Posterior cingulate gyrus (tissue), 11 donors: ENCODE measurements at regions not wholly inside any gene's neighbourhood (a gene's known extent, or its start where the extent isn't known, plus 50 kb on each side); places are given as distances from the start of the nearest gene placed in this dataset.
"Not testable (repeated sequence)": the region's sequence is repeated elsewhere in the genome, so short reads cannot be mapped to it uniquely, and the experiment has no call there.

ENCODE experiments used
- DNase-seq, 10 donors: peaks; one replicate each; pipeline versions ENCODE4 v3.0.0 to v3.0.0-alpha.2; 2020 to 2021; ENCODE audit warnings: mixed read lengths in 3 of 10
- intact Hi-C: fragments of 100-400 bp; cut with DNase I; formaldehyde crosslinking; loops from one replicate; pipeline ENCODE4 v1.15.1; 2023

- peak in 1 of 10 donors; percentile 80 for DNase-seq
- intact Hi-C loops = no loop called here
These were observed 251.4 kb downstream of the MATN1 start for GRCh38 chr1:30472009-30472408.

- peak in 1 of 10 donors; percentile 14 for DNase-seq
- intact Hi-C loops = no loop called here
These were observed 252.1 kb downstream of the MATN1 start for GRCh38 chr1:30471307-30471706.

- intact Hi-C loops = no loop called here
- DNase-seq = peak in 1 of 10 donors; percentile 44
These were observed 254.0 kb downstream of the MATN1 start for GRCh38 chr1:30469426-30469825.

GRCh38 chr1:30467101-30467500, 256.3 kb downstream of the MATN1 start:
- intact Hi-C loops = no loop called here
- peak in 1 of 10 donors; percentile 62 for DNase-seq

GRCh38 chr1:30466610-30467009, 256.8 kb downstream of the MATN1 start:
- peak in 1 of 10 donors; percentile 9 for DNase-seq
- intact Hi-C loops = no loop called here

- intact Hi-C loops = no loop called here
- peak in 1 of 10 donors; percentile 18 for DNase-seq
These were observed 257.4 kb downstream of the MATN1 start for GRCh38 chr1:30466026-30466425.

- intact Hi-C loops = no loop called here
- peak in 1 of 10 donors; percentile 12 for DNase-seq
These were observed 258.3 kb downstream of the MATN1 start for GRCh38 chr1:30465096-30465495.

- DNase-seq = no peak
- intact Hi-C loops = no loop called here
These were observed 259.2 kb downstream of the MATN1 start for GRCh38 chr1:30464187-30464617.

GRCh38 chr1:30462826-30463425, 260.5 kb downstream of the MATN1 start:
- intact Hi-C loops = no loop called here
- DNase-seq = peak in 2 of 10 donors; percentile 24 to 61

GRCh38 chr1:30462166-30462565, 261.2 kb downstream of the MATN1 start:
- DNase-seq = no peak
- intact Hi-C loops = no loop called here

GRCh38 chr1:30461640-30462039, 261.7 kb downstream of the MATN1 start:
- DNase-seq = peak in 1 of 10 donors; percentile 1
- intact Hi-C loops = no loop called here

- peak in 1 of 10 donors; percentile 13 for DNase-seq
- intact Hi-C loops = no loop called here
These were observed 262.7 kb downstream of the MATN1 start for GRCh38 chr1:30460661-30461060.

GRCh38 chr1:30458730-30459485, 264.5 kb downstream of the MATN1 start:
- DNase-seq = peak in 1 of 10 donors; percentile 52
- intact Hi-C loops = not testable (repeated sequence)

GRCh38 chr1:30452925-30453324, 270.5 kb downstream of the MATN1 start:
- intact Hi-C loops = no loop called here
- DNase-seq = peak in 1 of 10 donors; percentile 0

- intact Hi-C loops = no loop called here
- DNase-seq = no peak
These were observed 271.2 kb downstream of the MATN1 start for GRCh38 chr1:30452170-30452569.

- DNase-seq = peak in 1 of 10 donors; percentile 6
- intact Hi-C loops = no loop called here
These were observed 271.8 kb downstream of the MATN1 start for GRCh38 chr1:30451532-30452125.

- peak in 1 of 10 donors; percentile 45 for DNase-seq
- intact Hi-C loops = no loop called here
These were observed 272.6 kb downstream of the MATN1 start for GRCh38 chr1:30450818-30451233.

GRCh38 chr1:30450148-30450817, 273.1 kb downstream of the MATN1 start:
- intact Hi-C loops = no loop called here
- DNase-seq = peak in 1 of 10 donors; percentile 49

GRCh38 chr1:30449428-30450147, 273.8 kb downstream of the MATN1 start:
- intact Hi-C loops = no loop called here
- DNase-seq = peak in 1 of 10 donors; percentile 49

GRCh38 chr1:30449003-30449402, 274.4 kb downstream of the MATN1 start:
- intact Hi-C loops = no loop called here
- peak in 1 of 10 donors; percentile 54 for DNase-seq
